GM18868 (cell line): ENCODE measurements at regions not wholly inside any gene's neighbourhood (a gene's known extent, or its start where the extent isn't known, plus 50 kb on each side); places are given as distances from the start of the nearest gene placed in this dataset.
"Not testable (repeated sequence)": the region's sequence is repeated elsewhere in the genome, so short reads cannot be mapped to it uniquely, and the experiment has no call there.

Source experiments
- ATAC-seq: cut with Tn5 transposase; IDR thresholded peaks from one replicate; pipeline ENCODE4 v1.9.1; 2021; ENCODE audit warnings: mild to moderate bottlenecking, moderate library complexity; ENCODE audit not compliant: unreplicated experiment

GRCh38 chr2:234898534-234899053 is 53.2 kb upstream of the SH3BP4 start:
- no peak for ATAC-seq

DNA sequence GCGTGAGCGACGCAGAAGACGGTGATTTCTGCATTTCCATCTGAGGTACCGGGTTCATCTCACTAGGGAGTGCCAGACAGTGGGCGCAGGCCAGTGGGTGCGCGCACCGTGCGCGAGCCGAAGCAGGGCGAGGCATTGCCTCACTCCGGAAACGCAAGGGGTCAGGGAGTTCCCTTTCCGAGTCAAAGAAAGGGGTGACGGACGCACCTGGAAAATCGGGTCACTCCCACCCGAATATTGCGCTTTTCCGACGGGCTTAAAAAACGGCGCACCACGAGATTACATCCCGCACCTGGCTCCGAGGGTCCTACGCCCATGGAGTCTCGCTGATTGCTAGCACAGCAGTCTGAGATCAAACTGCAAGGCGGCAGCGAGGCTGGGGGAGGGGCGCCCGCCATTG is 63.4 kb upstream of the SH3BP4 start:
- not testable (repeated sequence) for ATAC-seq

DNA sequence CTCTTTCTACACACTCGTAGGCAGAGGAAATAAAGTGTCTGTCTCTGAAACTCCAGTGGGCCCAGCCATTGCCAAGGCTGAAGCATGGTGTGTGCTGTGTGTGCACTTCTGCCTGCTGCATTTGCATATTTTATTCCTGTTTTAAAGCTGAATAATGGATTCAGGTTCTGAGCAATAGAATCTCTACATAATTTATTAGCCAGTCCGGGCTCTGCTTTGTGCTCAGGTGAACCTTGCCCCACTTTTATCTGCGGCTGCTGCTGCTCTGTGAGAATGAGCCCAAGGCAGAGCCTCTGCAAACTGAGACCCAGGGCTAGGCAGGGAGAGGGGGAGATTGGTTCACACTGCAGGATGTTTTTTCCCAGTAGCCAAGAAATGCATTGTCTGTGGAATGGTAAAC is 64.6 kb upstream of the SH3BP4 start:
- no peak for ATAC-seq

GRCh38 chr2:234885886-234886285 is 65.9 kb upstream of the SH3BP4 start:
- no peak for ATAC-seq

- no peak for ATAC-seq
These were observed 66.7 kb upstream of the SH3BP4 start for GRCh38 chr2:234885118-234885517.

- no peak for ATAC-seq
These were observed 67.2 kb upstream of the SH3BP4 start for GRCh38 chr2:234884591-234884990.

DNA sequence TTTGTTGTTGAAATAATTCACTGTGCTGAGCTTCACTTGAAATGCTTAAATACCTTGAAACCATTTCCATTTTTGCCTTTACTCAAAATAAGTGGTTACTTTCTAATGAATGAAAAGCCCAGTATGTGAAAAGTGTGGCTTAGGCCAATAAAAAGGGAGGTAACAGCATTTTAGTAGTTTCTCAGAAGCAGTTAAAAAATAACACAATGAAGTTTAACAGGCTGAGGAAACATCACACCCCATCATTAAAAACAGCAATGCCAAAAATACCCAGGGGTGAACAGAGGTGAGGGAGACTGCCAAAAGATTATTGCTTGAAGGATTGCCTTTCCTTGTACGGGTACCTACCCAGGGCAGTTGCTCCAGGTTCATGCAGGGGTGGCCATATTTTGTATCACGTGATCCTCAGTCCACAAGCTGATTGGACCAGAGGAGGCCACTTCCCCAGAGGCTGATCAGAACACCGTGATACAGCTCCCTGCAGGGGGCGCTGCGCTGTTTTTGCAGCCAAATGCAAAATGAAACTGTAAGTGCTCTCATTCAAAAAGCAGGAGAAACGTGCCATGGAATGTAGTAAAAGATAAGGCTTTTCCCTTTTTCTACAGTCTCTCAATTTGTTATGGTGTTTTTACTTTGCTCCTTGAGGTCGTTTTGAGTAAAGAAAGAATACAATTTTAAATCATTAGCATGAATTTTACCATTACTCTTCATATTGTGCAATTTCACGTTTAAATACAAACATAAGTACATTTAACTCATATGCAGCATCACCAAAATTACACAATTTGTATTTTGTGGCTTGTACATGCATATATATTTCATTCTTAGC is 70.2 kb upstream of the SH3BP4 start:
- no peak for ATAC-seq

DNA sequence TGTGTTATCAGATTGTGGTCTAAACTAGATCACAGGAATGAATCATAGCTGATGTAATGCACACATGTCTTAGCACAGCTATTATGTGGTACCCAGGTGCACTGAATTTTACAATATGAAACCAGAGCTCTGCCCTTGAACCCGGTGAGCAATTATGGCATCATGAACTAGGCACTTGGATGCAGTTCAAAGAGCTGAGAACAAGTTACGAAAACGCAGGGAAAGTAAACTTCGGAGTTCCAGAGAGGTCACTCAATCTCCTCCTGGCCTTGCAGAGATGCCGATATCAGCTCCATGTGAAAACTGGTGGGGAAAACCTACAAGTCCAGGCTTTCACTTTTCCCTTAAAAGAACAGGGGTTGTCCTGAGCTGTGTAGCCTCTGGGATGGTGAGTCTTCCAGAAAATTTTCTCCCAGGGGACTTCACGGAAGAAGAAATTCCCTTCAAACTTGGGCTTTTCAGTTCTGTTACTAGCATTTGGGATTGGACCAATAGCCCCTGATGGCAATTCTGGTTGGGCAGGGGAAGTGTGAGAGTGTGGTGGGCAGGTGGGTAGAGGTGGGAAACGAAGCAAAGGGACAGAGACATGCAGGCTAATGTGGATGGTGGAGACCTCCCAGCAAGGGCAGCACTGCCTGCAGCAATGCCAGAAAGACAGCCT is 71.1 kb upstream of the SH3BP4 start:
- no peak for ATAC-seq

- ATAC-seq = no peak
These were observed 72.0 kb upstream of the SH3BP4 start for GRCh38 chr2:234879671-234880455.

- ATAC-seq = not testable (repeated sequence)
These were observed 75.2 kb upstream of the SH3BP4 start for GRCh38 chr2:234876621-234877020.

DNA sequence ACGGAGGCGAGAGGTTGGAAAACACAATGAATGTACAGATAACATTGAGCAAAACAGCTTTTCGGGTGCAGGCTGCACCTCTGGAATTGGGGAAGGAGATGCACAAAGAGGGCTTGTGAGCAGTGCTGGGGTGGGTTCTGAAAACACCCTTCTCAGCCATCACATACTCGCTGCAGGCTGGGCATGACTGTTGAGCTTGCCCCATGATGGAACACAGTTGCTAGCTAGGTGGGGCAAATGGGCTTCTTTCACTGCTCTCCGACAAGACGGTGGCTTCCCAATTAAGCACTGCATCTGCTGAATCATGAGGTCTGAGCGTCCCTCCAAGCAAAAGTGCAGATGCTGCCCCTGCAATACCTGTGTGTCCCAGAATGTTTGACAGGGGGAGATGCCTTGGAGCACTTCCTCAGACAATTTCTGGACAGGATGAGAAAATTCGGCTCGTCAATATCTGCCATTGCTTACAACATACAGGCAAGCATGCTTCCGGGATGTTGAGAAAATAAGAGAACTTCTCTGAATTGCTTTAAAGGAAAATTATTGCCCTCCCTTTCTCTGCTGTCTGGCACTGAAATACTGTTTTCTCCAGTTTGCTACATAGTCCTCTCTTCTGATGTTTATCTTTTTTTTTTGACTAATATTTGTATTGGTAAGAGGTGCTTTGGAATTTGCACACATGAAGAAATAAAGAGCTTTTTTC is 77.3 kb upstream of the SH3BP4 start:
- no peak for ATAC-seq

DNA sequence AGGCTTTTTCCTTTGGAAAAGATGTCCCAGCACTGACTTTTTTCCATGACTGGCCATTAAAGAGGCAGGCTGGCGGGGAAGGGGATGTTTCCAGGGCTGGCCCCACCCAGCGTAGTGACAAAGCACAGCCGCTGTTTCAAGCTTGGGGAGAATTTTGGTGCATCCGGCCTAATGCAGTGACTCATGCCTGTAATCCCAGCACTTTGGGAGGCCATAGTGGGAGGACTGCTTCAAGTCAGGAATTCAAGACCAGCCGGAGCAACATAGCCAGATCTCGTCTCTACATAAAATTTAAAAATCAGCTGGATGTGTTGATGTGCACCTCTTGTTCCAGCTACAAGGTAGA is 78.0 kb upstream of the SH3BP4 start:
- no peak for ATAC-seq

DNA sequence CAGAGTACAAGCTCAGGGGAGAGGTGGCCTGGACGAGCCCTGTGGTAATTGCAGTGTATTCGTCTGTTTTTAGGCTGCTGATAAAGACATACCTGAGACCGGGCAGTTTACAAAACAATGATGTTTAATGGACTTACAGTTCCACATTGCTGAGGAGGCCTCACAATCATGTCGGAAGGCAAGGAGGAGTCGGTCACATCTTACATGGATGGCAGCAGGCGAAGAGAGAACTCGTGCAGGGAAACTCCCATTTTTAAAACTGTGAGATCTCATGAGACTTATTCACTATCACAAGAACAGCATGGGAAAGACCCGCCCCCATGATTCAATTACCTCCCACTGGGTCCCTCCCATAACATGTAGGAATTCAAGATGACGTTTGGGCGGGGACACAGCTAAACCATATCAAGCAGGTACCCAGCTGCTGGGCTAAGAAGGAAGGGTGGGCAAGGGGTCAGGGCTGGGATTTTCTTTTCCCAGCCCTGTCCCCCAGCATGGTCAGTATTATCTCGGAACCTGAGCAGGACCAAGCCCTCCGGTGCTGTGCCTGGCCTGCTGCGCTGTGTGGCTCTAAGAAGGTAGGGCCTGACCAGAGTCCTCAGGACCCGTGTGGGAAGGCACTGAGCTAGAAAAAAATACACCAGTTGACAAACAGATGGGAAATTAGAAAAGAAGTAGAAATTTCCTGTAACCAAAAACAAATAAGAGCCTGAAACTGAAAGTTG is 78.6 kb upstream of the SH3BP4 start:
- no peak for ATAC-seq

GRCh38 chr2:234869969-234870368 is 81.8 kb upstream of the SH3BP4 start:
- no peak for ATAC-seq

- no peak for ATAC-seq
These were observed 82.7 kb upstream of the SH3BP4 start for GRCh38 chr2:234869164-234869563.

DNA sequence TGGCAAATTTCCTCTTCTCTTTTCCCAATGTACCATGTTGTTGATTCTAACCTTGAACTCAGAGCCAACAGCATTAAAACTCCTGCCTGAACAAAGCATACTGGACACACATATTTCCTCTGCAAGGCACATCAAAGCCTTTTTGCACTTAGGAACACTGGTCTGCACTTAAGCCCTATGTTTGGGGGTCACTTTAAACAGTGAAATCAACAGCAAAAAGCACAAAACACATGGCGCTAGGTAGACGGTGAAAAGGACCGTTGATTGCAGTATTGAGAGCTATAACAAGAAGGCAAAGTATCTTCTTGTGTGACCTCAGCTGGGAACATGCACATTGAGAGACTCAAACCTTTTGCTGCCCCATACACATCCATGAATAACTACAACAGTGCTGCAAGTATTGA is 83.9 kb upstream of the SH3BP4 start:
- no peak for ATAC-seq

- no peak for ATAC-seq
These were observed 86.2 kb upstream of the SH3BP4 start for GRCh38 chr2:234865586-234865985.

GRCh38 chr2:234865040-234865439 is 86.8 kb upstream of the SH3BP4 start:
- no peak for ATAC-seq

GRCh38 chr2:234864506-234864905 is 87.3 kb upstream of the SH3BP4 start:
- no peak for ATAC-seq
